ENCODE measurements at regions not wholly inside any gene's neighbourhood (a gene's known extent, or its start where the extent isn't known, plus 50 kb on each side); places are given as distances from the start of the nearest gene placed in this dataset.

GRCh38 chr17:56648321-56648720 lies 54.8 kb downstream of the NOG start:
- peaks cover 4% of the 10 kb centered on the region for H3K9me3 Mint-ChIP-seq

DNA sequence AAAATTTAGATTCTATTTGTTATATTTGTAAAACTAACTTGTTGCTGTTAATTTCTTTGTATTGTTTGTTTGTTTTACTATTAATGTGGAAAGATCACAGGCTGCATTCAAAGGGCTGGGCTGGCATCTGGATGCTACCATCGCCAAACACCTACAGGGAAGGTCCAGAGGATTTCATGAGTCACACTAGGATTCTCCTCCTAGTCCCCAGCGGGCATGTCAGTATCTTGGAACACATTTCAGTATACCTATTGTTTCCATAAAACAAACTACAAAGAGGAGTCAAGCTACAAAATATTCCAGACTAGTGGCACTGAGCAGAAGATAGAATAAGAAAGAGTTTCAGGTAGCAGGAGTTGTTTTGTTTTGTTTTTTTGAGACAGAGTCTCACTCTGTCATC lies 55.3 kb downstream of the NOG start:
- DNase-seq, result no peak
- ChIA-PET CTCF (no interaction called here), POLR2A (no interaction called here)
- H3K4me3 Mint-ChIP-seq, result no peak overlapping the region
- peaks cover 4% of the 10 kb centered on the region for H3K9me3 Mint-ChIP-seq
- ATAC-seq (ENCODE audit: low read depth), result no peak
- peaks cover 9% of the 10 kb centered on the region for H3K27me3 Mint-ChIP-seq
- TF ChIP-seq CTCF (IDR thresholded peaks at IDR 0.05), result no peak
- H3K27ac Mint-ChIP-seq, result no peak overlapping the region
- H3K36me3 Mint-ChIP-seq (ENCODE audit: low read depth), result no peaks in the 10 kb centered on the region
- intact Hi-C loops (cut with micrococcal nuclease), result no loop called here
- peaks cover 1% of the 10 kb centered on the region for H3K4me1 Mint-ChIP-seq

More at GRCh38 chr17:56648321-56648720, 54.8 kb downstream of the NOG start:
- CTCF ChIA-PET, result no interaction called here
- H3K27ac Mint-ChIP-seq, result no peak overlapping the region
- no peaks in the 10 kb centered on the region for H3K36me3 Mint-ChIP-seq (ENCODE audit: low read depth)
- H3K4me3 Mint-ChIP-seq, result no peak overlapping the region
- intact Hi-C loops (cut with micrococcal nuclease), result no loop called here
- DNase-seq (no peak), ATAC-seq (ENCODE audit: low read depth) (no peak)
- no peak for TF ChIP-seq CTCF (IDR thresholded peaks at IDR 0.05)
- H3K4me1 Mint-ChIP-seq, result no peaks in the 10 kb centered on the region
- POLR2A ChIA-PET, result no interaction called here
- peaks cover 9% of the 10 kb centered on the region for H3K27me3 Mint-ChIP-seq

GRCh38 chr17:56652628-56653027 lies 59.1 kb downstream of the NOG start:
- DNase-seq, result no peak
- POLR2A ChIA-PET, result no interaction called here
- CTCF ChIA-PET, result no interaction called here
- Mint-ChIP-seq H3K36me3 (ENCODE audit: low read depth) (no peaks in the 10 kb centered on the region), H3K9me3 (peaks cover 10% of the 10 kb centered on the region), H3K4me1 (peaks cover 2% of the 10 kb centered on the region), H3K27ac (no peak overlapping the region), H3K4me3 (no peak overlapping the region), H3K27me3 (peaks cover 10% of the 10 kb centered on the region)
- no peak for TF ChIP-seq CTCF (IDR thresholded peaks at IDR 0.05)
- intact Hi-C loops (cut with micrococcal nuclease), result no loop called here
- ATAC-seq (ENCODE audit: low read depth), result no peak

DNA sequence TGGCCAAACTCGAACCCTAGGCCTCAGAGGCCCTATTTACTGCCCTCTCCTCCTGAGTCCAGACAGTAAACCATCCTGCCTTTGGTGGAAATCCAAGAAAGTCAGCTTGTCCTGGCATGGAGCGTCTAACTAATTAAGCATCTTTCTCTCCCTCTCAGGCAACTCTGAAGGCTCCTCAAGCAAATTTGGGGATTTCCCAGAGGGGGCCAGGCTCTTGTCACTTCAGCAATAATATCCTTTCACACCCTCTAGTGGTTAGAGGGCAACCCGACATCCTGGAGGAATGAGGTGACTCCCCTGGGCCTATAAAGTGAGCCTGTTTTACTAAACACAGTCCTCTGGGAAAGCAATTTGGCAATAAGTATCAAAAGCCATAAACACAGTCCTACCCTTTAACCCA lies 60.4 kb downstream of the NOG start:
- ChIA-PET CTCF (no interaction called here), POLR2A (no interaction called here)
- no peak for TF ChIP-seq CTCF (IDR thresholded peaks at IDR 0.05)
- Mint-ChIP-seq H3K27ac (no peak overlapping the region), H3K27me3 (peaks cover 7% of the 10 kb centered on the region), H3K36me3 (ENCODE audit: low read depth) (no peaks in the 10 kb centered on the region), H3K4me3 (no peak overlapping the region), H3K9me3 (peaks cover 13% of the 10 kb centered on the region), H3K4me1 (peaks cover 2% of the 10 kb centered on the region)
- intact Hi-C loops (cut with micrococcal nuclease), result loop anchor here (1.0 kb wide), 1 partner anchor 62 kb away; no protein-coding TSS in a partner anchor
- DNase-seq, result no peak
- peak; percentile 75 for ATAC-seq (ENCODE audit: low read depth)

DNA sequence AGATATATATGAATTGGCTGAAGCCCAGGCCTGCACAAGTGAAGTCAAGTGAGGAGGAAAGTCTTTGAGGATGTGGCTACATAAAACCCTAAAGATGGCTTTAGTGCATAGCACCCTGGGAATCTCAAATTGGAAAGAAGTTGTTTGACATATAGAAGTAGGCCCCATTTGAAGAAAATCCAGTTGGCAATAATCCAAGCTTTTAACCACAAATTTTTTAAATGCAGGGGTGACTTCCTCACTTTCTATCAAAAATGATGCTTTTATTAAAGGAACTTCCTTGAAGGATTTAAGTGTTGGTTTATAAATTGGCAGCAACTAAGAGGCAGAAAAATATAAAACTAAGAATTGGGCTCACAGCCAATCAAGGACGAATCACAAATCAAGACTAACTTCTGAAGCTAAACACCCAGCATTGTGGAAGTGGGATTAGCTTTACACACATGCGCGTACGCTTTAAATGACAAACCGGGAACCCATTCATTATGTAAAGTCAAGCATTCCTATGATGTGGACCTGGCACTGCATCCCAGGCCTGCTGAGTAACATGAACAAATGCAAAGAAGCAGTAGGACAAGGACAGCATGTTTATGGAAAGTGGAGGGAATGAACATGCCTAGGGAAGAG lies 63.3 kb downstream of the NOG start:
- DNase-seq, result no peak
- H3K36me3 Mint-ChIP-seq (ENCODE audit: low read depth), result no peaks in the 10 kb centered on the region
- no peak for ATAC-seq (ENCODE audit: low read depth)
- H3K27me3 Mint-ChIP-seq, result peaks cover 10% of the 10 kb centered on the region
- H3K9me3 Mint-ChIP-seq, result peaks cover 9% of the 10 kb centered on the region
- POLR2A ChIA-PET, result no interaction called here
- no peak overlapping the region for H3K27ac Mint-ChIP-seq
- CTCF ChIA-PET, result interaction anchor here (0.5 kb wide), 1 partner anchor 226 kb away, joined by 3 read pairs; no protein-coding TSS in a partner anchor
- TF ChIP-seq CTCF (IDR thresholded peaks at IDR 0.05), result no peak
- intact Hi-C loops (cut with micrococcal nuclease), result no loop called here
- H3K4me1 Mint-ChIP-seq, result peaks cover 2% of the 10 kb centered on the region
- H3K4me3 Mint-ChIP-seq, result no peak overlapping the region
